ENCODE measurements at regions not wholly inside any gene's neighbourhood (a gene's known extent, or its start where the extent isn't known, plus 50 kb on each side); places are given as distances from the start of the nearest gene placed in this dataset.

- TF ChIP-seq YY1 (IDR thresholded peaks at IDR 0.05; ENCODE audit: insufficient read depth, insufficient read length), result no peak
- no peak for TF ChIP-seq SUZ12 (IDR thresholded peaks at IDR 0.05; ENCODE audit: extremely low read depth, insufficient read depth, insufficient read length)
Measured at GRCh38 chr1:38308780-38309179, 262.2 kb upstream of the POU3F1 start.
